ENCODE measurements at regions not wholly inside any gene's neighbourhood (a gene's known extent, or its start where the extent isn't known, plus 50 kb on each side); places are given as distances from the start of the nearest gene placed in this dataset.

DNA sequence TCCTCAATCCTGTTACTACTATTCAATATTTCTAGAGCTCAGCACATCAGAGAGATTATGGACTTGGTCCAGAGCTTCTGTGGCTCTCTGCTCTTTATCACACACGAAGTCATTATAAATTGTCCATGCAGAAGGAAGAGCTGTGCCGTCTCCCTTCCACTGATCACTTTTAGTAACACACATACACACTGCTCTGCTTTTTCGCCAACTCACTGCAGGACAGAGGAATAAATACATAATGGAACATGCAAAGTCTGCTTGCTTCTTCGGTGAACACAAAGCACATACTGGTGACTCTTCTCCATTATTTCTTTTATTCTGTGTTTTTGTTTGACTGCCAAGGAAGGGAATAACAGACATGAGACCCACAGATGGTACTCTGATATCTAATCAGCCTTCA lies 1000.0 kb upstream of the TENM4 start:
- Histone ChIP-seq H4K5ac (ENCODE audit: low read depth, low read length) (no peak overlapping the region), H4K91ac (ENCODE audit: insufficient read depth, low read depth, low read length) (no peak overlapping the region), H3K27me3 (ENCODE audit: control insufficient read depth, insufficient read depth, low read length) (no peaks in the 10 kb centered on the region), H3K4me2 (ENCODE audit: low read depth, low read length) (no peak overlapping the region), H3K56ac (ENCODE audit: extremely low read depth, insufficient read depth, low read length) (no peak overlapping the region), H4K20me1 (ENCODE audit: insufficient read depth, low read length) (no peaks in the 10 kb centered on the region), H2AK9ac (replicated peaks; ENCODE audit: low read depth, low read length, poor library complexity) (no peak overlapping the region), H3K27ac (ENCODE audit: insufficient read depth, low read length) (no peak overlapping the region), H3K9me1 (ENCODE audit: insufficient read depth, low read length) (no peaks in the 10 kb centered on the region), H3K4me1 (ENCODE audit: control insufficient read depth, insufficient read depth, low read length) (no peaks in the 10 kb centered on the region), H2BK20ac (ENCODE audit: low read depth, low read length) (no peak overlapping the region), H4K8ac (ENCODE audit: low read depth in 2 of 2, low read length in 2 of 2) (no peak overlapping the region), H3K79me1 (ENCODE audit: low read depth in 1 of 2, low read length in 2 of 2) (no peaks in the 10 kb centered on the region), H3K23ac (ENCODE audit: low read depth, low read length) (no peak overlapping the region), H2BK5ac (ENCODE audit: low read depth, low read length, poor library complexity, severe bottlenecking) (no peak overlapping the region), H3K4me3 (ENCODE audit: insufficient read depth, low read depth, low read length) (no peak overlapping the region), H3K4ac (ENCODE audit: low read depth, low read length) (no peak overlapping the region), H3K9me3 (ENCODE audit: control insufficient read depth, insufficient read depth, low read length) (no peaks in the 10 kb centered on the region), H3K9ac (ENCODE audit: low read depth, low read length) (no peak overlapping the region), H2BK120ac (ENCODE audit: low read depth, low read length) (no peak overlapping the region), H3K14ac (replicated peaks; ENCODE audit: low read depth, low read length) (no peak overlapping the region), H3K36me3 (ENCODE audit: control insufficient read depth, insufficient read depth, low read length) (no peaks in the 10 kb centered on the region), H3K18ac (ENCODE audit: low read depth, low read length) (no peak overlapping the region), H2AFZ (replicated peaks; ENCODE audit: low read length, poor library complexity) (no peak overlapping the region), H2BK15ac (ENCODE audit: low read depth, low read length) (no peak overlapping the region), H2AK5ac (ENCODE audit: low read depth, low read length) (no peak overlapping the region)
- ATAC-seq (ENCODE audit: low read depth) (no peak), DNase-seq (no peak)
- in situ Hi-C loops (cut with MboI; ENCODE audit: low sequenced_read_pairs): no loop called here
- no TSS peak for BruUV-seq (replicated peaks)
- CTCF ChIA-PET: no interaction called here
- TF ChIP-seq SMC3 (IDR thresholded peaks at IDR 0.05; ENCODE audit: low read depth, low read length) (no peak), RAD21 (IDR thresholded peaks at IDR 0.05; ENCODE audit: low read length) (no peak), CEBPB (IDR thresholded peaks at IDR 0.05; ENCODE audit: low read depth, low read length) (no peak), POLR2A (IDR thresholded peaks at IDR 0.05; ENCODE audit: low read depth, low read length) (no peak), RCOR1 (IDR thresholded peaks at IDR 0.05; ENCODE audit: insufficient replicate concordance, low read length) (no peak), CTCF (conservative IDR thresholded peaks at IDR 0.05; ENCODE audit: low read depth, low read length) (no peak), RFX5 (IDR thresholded peaks at IDR 0.05; ENCODE audit: low read depth, low read length) (no peak), MXI1 (IDR thresholded peaks at IDR 0.05; ENCODE audit: borderline replicate concordance, low read depth, low read length) (no peak), NFE2L2 (IDR thresholded peaks at IDR 0.05; ENCODE audit: low read depth, low read length) (no peak), MAZ (IDR thresholded peaks at IDR 0.05; ENCODE audit: borderline replicate concordance, low read depth, low read length) (no peak), CHD1 (IDR thresholded peaks at IDR 0.05; ENCODE audit: low read depth, low read length) (no peak), FOS (IDR thresholded peaks at IDR 0.05; ENCODE audit: low read depth, low read length) (no peak), MAFK (IDR thresholded peaks at IDR 0.05; ENCODE audit: low read depth, low read length) (no peak), BHLHE40 (IDR thresholded peaks at IDR 0.05; ENCODE audit: low read depth, low read length) (no peak)
- TF ChIP-seq, protein P1, sequence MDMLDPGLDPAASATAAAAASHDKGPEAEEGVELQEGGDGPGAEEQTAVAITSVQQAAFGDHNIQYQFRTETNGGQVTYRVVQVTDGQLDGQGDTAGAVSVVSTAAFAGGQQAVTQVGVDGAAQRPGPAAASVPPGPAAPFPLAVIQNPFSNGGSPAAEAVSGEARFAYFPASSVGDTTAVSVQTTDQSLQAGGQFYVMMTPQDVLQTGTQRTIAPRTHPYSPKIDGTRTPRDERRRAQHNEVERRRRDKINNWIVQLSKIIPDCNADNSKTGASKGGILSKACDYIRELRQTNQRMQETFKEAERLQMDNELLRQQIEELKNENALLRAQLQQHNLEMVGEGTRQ (IDR thresholded peaks at IDR 0.05; ENCODE audit: low read depth, low read length): no peak
- WGBS, 2 experiments (ENCODE audit: extremely low coverage in 2 of 2, insufficient read length in 1 of 2): no CpG with 5 or more reads among the region's 4 CpGs
- dilution Hi-C loops (cut with HindIII; ENCODE audit: low sequenced_read_pairs, unreplicated experiment): no loop called here
- POLR2A ChIA-PET (ENCODE audit: unreplicated experiment): no interaction called here
- intact Hi-C loops (cut with micrococcal nuclease): no loop called here
